IPS-20b (cell line): ENCODE measurements at regions not wholly inside any gene's neighbourhood (a gene's known extent, or its start where the extent isn't known, plus 50 kb on each side); places are given as distances from the start of the nearest gene placed in this dataset.
"Not testable (repeated sequence)": the region's sequence is repeated elsewhere in the genome, so short reads cannot be mapped to it uniquely, and the experiment has no call there.

Experiments
- H3K27ac ChIP-seq: one replicate; pipeline ENCODE4 v1.5.1; 2013; ENCODE audit warnings: low read length
- H3K27me3 ChIP-seq: 2 replicates; pipeline ENCODE4 v1.6.1; 2013; ENCODE audit warnings: mild to moderate bottlenecking, low read length, inconsistent platforms; ENCODE audit not compliant: insufficient read depth
- H3K36me3 ChIP-seq: 2 replicates; pipeline ENCODE4 v1.6.1; 2013; ENCODE audit warnings: low read depth, mild to moderate bottlenecking, inconsistent platforms, low read length, moderate library complexity; ENCODE audit not compliant: insufficient read depth
- H3K4me1 ChIP-seq: 2 replicates; pipeline ENCODE4 v1.6.1; 2013; ENCODE audit warnings: mild to moderate bottlenecking, control low read depth, inconsistent platforms, low read length, moderate library complexity; ENCODE audit not compliant: insufficient read depth
- H3K4me3 ChIP-seq: 2 replicates; pipeline ENCODE4 v1.5.1; 2013; ENCODE audit warnings: mild to moderate bottlenecking, low read length, inconsistent platforms
- H3K9ac ChIP-seq: 2 replicates; pipeline ENCODE4 v1.6.1; 2013; ENCODE audit warnings: low read depth, mild to moderate bottlenecking, inconsistent platforms, low read length, moderate library complexity
- H3K9me3 ChIP-seq: 2 replicates; pipeline ENCODE4 v1.6.1; 2013; ENCODE audit warnings: mild to moderate bottlenecking, low read depth, low read length, inconsistent platforms; ENCODE audit not compliant: insufficient read depth

DNA sequence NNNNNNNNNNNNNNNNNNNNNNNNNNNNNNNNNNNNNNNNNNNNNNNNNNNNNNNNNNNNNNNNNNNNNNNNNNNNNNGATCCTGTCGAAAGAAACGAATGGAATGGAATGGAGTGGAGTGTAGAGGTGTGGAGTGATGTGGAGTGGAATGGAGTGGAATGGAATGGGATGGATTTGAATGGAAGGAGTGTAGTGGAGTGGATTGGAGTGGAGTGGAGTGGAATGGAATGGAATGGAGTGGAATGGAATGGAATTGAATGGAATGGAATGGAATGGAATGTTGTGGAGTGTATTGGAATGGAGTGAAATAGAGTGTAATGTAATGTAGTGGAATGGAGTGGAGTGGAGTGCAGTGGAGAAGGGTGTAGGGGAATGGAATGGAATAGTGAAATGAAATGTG is 1275.4 kb upstream of the TPTE start:
- H3K9me3 ChIP-seq, result peaks cover 24% of the 10 kb centered on the region
- H3K36me3 ChIP-seq, H3K4me1 ChIP-seq, H3K27me3 ChIP-seq, H3K9ac ChIP-seq, H3K27ac ChIP-seq: not testable (repeated sequence)
- peak overlapping the region; percentile 13; the same call in 1 of the 2 replicates for H3K4me3 ChIP-seq

GRCh38 chr21:9246481-9247289 is 1274.7 kb upstream of the TPTE start:
- H3K4me3 ChIP-seq, result peak overlapping the region; percentile 13; the same call in 1 of the 2 replicates
- H3K4me1 ChIP-seq, H3K27me3 ChIP-seq, H3K9ac ChIP-seq, H3K27ac ChIP-seq, H3K36me3 ChIP-seq: not testable (repeated sequence)
- H3K9me3 ChIP-seq, result peaks cover 24% of the 10 kb centered on the region

GRCh38 chr21:9247290-9247613 is 1274.1 kb upstream of the TPTE start:
- peaks cover 24% of the 10 kb centered on the region for H3K9me3 ChIP-seq
- not testable (repeated sequence) for H3K4me3 ChIP-seq, H3K4me1 ChIP-seq, H3K9ac ChIP-seq, H3K36me3 ChIP-seq, H3K27ac ChIP-seq, H3K27me3 ChIP-seq

GRCh38 chr21:9247616-9248317 is 1273.6 kb upstream of the TPTE start:
- not testable (repeated sequence) for H3K4me1 ChIP-seq, H3K9ac ChIP-seq, H3K36me3 ChIP-seq, H3K27ac ChIP-seq, H3K4me3 ChIP-seq, H3K27me3 ChIP-seq
- peaks cover 24% of the 10 kb centered on the region for H3K9me3 ChIP-seq
